ENCODE measurements at regions not wholly inside any gene's neighbourhood (a gene's known extent, or its start where the extent isn't known, plus 50 kb on each side); places are given as distances from the start of the nearest gene placed in this dataset.

DNA sequence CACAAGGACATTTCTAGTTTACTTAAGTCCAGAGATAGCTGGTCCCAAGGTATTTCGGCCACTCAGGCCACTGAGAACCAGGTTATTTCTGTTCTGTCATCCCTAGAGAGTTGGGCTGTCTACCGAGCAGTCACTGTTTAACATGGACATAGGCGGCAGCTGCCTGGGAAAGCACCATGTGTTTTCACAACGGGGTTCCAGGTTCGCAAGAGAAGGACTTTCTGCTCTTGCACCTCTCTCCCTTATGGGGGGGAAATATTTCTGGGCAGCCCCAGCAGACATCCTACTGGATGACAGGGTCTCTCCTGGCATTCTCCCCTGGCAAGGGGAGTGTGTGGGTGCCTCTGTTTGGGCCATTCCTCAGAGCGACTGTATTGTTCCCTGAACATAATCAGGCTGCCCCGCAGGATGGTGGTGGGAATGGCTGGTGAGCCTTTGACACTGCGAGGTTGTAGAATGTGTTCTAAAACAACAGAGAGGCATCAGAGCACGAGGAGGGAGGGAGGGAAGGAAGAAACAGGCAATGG lies 64.4 kb upstream of the DUSP22 start:
- no peaks in the 10 kb centered on the region for H3K36me3 ChIP-seq
- H3K9me3 ChIP-seq, result no peaks in the 10 kb centered on the region
- no peak overlapping the region for H3K9ac ChIP-seq (ENCODE audit: low read depth in 2 of 2, low read length in 2 of 2)
- TF ChIP-seq, protein P1, sequence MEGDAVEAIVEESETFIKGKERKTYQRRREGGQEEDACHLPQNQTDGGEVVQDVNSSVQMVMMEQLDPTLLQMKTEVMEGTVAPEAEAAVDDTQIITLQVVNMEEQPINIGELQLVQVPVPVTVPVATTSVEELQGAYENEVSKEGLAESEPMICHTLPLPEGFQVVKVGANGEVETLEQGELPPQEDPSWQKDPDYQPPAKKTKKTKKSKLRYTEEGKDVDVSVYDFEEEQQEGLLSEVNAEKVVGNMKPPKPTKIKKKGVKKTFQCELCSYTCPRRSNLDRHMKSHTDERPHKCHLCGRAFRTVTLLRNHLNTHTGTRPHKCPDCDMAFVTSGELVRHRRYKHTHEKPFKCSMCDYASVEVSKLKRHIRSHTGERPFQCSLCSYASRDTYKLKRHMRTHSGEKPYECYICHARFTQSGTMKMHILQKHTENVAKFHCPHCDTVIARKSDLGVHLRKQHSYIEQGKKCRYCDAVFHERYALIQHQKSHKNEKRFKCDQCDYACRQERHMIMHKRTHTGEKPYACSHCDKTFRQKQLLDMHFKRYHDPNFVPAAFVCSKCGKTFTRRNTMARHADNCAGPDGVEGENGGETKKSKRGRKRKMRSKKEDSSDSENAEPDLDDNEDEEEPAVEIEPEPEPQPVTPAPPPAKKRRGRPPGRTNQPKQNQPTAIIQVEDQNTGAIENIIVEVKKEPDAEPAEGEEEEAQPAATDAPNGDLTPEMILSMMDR (IDR thresholded peaks at IDR 0.05), result no peak
- no peak overlapping the region for H3K27ac ChIP-seq
- H3K27me3 ChIP-seq, result no peaks in the 10 kb centered on the region
- no peak for DNase-seq
- H3K4me3 ChIP-seq, result no peak overlapping the region
- intact Hi-C loops (cut with DNase I), result no loop called here
- H3K4me1 ChIP-seq, result no peaks in the 10 kb centered on the region

DNA sequence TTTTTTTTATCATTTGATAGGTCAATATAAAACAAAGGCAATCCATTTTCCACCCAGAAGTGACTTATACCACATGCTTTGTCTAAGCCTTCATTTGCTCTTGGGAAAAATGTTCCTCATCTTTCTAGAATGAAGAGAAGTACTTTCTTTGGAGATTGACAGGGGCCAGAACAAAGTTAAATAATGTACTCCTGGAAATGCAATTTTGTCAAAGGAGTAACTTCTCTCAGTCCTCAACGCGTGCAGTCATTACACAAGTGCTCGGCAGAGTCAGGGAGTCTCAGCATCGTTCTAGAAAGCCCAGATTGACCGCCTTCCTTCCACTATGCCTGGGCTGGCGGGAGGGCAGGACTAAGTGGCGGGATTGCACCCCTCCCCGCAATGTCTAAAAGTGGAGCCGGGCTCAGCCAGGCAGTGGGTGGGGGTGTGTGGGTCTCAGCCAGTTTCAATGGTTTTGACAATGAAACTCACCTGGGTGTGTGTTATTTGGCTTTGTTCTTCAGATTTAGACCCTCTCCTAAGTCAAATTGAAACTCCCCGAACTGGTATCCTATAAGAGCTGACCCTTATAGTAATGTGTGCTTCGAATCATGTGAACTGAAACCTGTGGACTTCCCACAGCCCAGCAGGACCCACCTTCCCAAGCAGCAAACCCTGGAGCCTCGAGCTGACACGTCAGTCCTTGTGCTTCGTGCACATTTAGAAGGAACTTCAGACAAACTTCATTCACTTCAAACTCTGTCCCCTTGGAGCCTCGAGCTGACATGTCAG lies 63.2 kb upstream of the DUSP22 start:
- Histone ChIP-seq H3K4me1 (no peaks in the 10 kb centered on the region), H3K9ac (ENCODE audit: low read depth in 2 of 2, low read length in 2 of 2) (no peak overlapping the region), H3K9me3 (no peaks in the 10 kb centered on the region), H3K36me3 (no peaks in the 10 kb centered on the region), H3K27me3 (no peaks in the 10 kb centered on the region), H3K27ac (no peak overlapping the region), H3K4me3 (no peak overlapping the region)
- intact Hi-C loops (cut with DNase I), result no loop called here
- TF ChIP-seq, protein P1 (IDR thresholded peaks at IDR 0.05), result no peak
- no peak for DNase-seq

DNA sequence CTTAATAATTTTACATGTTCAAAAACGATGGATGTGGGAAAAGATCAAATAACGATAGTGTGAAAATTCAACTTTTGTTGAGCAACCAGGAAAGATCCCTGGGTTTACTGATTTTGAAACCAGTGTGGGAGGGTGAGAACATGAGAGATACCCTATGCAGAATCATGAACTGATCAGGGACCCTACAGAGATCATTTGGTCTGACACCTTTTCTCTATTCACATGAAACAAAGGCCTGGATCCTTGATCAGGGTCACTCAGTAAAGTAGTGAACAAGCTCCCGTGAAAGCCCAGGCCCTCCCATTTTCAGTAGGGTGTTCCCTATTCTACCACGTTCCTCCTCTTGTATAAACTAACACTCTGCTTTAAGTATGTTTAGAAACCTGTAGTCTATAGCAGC lies 60.5 kb upstream of the DUSP22 start:
- H3K27me3 ChIP-seq, result no peaks in the 10 kb centered on the region
- H3K36me3 ChIP-seq, result no peaks in the 10 kb centered on the region
- intact Hi-C loops (cut with DNase I), result no loop called here
- no peaks in the 10 kb centered on the region for H3K4me1 ChIP-seq
- H3K27ac ChIP-seq, result no peak overlapping the region
- DNase-seq, result no peak
- H3K9ac ChIP-seq (ENCODE audit: low read depth in 2 of 2, low read length in 2 of 2), result no peak overlapping the region
- H3K9me3 ChIP-seq, result no peaks in the 10 kb centered on the region
- no peak overlapping the region for H3K4me3 ChIP-seq
- TF ChIP-seq, protein P1 (IDR thresholded peaks at IDR 0.05), result no peak

DNA sequence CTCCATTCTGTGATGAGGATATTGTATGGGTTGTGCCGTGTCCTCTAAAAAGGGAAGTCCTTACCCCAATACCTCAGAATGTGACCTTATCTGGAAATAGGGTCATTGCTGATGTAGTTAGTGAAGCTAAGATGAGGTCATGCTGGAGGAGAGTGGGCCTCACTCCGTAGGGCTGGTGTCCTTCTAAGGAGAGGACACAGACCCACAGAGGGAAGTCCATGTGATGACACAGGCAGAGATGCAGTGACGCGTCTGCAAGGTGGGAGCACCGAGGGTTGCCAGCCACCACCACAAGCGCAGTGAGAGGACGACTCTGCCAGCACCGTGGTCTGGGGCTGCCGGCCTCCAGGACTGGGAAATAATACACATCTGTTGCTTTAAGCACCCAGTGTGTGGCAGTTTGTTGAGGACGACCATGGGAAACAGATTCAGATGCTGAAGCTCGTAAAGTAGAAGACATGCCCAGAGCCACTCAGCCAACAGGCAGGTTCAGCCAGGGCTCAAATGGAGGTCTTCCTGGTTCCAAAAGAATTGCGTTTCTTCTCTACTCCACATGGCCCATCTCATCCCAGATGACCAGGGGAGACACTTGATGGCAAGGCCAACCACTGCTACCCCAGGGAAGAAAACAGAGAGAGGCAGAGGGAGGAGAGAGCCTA lies 59.2 kb upstream of the DUSP22 start:
- Histone ChIP-seq H3K4me3 (no peak overlapping the region), H3K9me3 (no peaks in the 10 kb centered on the region), H3K9ac (ENCODE audit: low read depth in 2 of 2, low read length in 2 of 2) (no peak overlapping the region), H3K27ac (no peak overlapping the region), H3K27me3 (no peaks in the 10 kb centered on the region), H3K36me3 (no peaks in the 10 kb centered on the region), H3K4me1 (no peaks in the 10 kb centered on the region)
- no peak for DNase-seq
- intact Hi-C loops (cut with DNase I), result no loop called here
- TF ChIP-seq, protein P1 (IDR thresholded peaks at IDR 0.05), result no peak

DNA sequence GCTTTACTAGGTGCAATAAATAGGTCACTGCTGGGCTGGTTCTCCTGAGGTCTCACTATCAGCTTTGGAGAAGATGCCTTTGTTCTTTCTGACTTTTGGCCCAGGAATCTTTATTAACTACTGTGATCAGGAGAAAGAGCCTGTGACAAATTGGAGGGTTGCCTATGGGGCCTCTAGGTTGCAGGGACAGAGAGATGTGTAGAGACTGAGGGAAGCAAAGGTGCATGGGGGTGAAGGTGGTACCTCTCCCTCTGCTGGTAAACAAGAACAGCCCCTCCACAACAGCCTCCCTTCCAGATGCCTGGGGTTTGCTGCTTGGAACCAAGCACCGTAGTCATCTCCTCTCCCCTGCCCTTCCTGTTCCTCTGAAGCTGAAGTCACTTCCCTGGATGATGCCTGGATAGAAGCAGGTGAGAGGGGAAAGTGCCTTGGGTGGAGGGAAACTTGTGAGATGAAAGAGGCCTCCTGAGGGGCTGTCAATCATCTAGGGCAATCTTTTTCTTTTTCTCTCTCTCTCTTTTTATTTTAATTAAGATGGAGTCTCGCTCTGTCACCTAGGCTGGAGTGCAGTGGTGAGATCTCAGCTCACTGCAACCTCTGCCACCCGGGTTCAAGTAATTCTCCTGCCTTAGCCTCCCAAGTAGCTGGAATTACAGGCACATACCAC lies 57.4 kb upstream of the DUSP22 start:
- H3K9me3 ChIP-seq, result no peaks in the 10 kb centered on the region
- intact Hi-C loops (cut with DNase I), result no loop called here
- H3K4me1 ChIP-seq, result no peaks in the 10 kb centered on the region
- no peaks in the 10 kb centered on the region for H3K36me3 ChIP-seq
- no peak overlapping the region for H3K9ac ChIP-seq (ENCODE audit: low read depth in 2 of 2, low read length in 2 of 2)
- no peak overlapping the region for H3K27ac ChIP-seq
- H3K4me3 ChIP-seq, result no peak overlapping the region
- TF ChIP-seq, protein P1 (IDR thresholded peaks at IDR 0.05), result no peak
- no peak for DNase-seq
- no peaks in the 10 kb centered on the region for H3K27me3 ChIP-seq

Measured in colonic mucosa (tissue), 4 donors.